Jurkat, Clone E6-1 (cell line): ENCODE measurements at regions not wholly inside any gene's neighbourhood (a gene's known extent, or its start where the extent isn't known, plus 50 kb on each side); places are given as distances from the start of the nearest gene placed in this dataset.

Source experiments
- DNase-seq: peaks from one replicate; pipeline ENCODE4 v3.0.0-alpha.2; 2011; ENCODE audit warnings: low read depth, low spot score
- H3K4me3 ChIP-seq: 2 replicates; pipeline ENCODE4 v1.5.1; 2011; ENCODE audit warnings: mild to moderate bottlenecking, low read length, control low read depth, moderate library complexity

DNA sequence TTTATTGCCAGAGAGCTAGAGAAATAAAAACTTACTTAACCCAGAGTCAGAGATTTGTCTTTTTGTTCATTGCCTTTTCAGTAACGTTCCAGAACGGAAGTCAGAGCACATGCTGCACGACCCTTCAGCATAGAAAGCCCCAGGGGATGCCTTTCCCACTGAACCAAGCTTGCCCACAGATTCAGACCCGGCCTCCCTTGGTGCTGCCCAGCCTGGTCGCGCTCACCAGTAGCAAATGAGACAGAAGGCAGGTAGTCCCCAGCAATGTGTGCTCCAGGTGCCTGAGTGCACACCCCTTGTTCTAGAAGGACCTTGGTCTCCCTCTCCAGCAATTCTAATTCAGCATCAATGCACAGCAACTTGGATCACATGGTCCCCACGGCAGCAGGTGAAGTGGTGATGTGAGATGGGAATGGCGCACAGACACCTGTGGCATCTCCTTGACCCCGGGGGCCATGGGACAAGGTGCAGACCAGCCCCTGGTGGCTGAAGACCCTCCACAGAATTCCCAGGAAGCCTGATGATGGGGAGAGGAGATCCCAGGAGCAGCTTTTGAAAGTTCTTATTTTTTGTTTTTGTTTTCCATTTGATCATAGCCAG lies 91.8 kb upstream of the IQSEC1 start:
- no peak for DNase-seq
- H3K4me3 ChIP-seq, result no peak overlapping the region

DNA sequence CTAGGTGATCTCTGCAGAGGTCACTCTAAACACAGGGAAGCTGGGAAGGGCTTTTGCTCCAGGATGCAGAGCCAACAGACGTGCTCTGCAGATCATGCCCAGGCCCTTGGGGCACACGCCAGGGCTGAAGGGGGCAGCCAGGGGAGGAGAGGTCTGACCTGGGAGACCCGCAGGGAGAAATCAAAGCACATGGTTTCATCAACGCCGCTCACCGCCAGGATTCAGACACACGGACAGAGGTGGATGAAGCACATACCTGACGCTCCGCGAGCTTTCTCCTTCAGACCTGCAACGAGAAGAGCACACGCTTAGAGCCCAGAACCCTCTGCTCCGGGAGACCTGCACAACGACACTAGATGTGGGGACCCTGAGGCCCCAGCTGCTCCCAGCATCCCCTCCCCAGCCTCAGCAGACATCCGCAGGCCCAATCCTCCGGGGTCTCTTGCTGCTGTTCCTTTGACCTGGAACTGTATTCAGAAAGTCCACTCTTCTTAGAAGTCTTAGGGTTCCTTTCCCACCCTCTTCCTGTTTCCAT lies 90.7 kb upstream of the IQSEC1 start:
- no peak for DNase-seq
- no peak overlapping the region for H3K4me3 ChIP-seq

DNA sequence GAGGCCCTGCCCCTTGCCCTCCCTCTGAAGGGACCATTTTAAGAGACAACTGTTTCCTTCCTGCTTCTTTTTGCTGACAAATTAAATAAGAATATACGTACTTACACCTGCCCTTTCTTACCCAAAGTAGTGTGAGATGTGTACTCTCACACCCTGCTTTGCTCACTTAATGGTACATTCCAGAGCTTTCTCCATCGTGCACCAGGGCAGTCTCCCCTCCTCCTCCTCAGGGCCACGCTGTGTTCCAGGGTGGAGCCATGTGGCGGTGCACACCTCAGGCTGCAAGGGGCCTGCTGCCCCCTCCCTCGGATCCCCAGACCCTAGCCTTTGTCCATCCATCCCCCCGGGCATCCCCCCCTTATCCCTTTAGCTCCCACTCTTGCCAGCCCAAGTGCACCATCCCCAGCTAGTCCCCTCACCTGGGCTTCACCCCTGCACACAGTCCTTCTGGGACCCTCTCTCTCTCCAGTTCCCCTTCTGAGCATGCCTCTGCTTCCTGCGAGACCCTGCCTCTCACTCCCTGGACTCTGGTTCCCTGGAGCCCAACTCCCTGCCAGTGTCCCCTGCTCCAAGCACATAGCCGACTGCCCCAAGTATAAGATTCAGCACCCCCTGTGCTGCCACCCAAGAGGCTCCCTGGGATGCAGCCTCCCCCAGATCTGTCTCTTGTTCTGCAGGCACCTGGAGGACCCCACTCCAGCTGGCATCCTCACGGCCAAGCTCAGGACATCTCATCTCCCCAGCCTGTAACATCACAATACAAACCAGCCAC lies 89.5 kb upstream of the IQSEC1 start:
- no peak overlapping the region for H3K4me3 ChIP-seq
- DNase-seq, result no peak

DNA sequence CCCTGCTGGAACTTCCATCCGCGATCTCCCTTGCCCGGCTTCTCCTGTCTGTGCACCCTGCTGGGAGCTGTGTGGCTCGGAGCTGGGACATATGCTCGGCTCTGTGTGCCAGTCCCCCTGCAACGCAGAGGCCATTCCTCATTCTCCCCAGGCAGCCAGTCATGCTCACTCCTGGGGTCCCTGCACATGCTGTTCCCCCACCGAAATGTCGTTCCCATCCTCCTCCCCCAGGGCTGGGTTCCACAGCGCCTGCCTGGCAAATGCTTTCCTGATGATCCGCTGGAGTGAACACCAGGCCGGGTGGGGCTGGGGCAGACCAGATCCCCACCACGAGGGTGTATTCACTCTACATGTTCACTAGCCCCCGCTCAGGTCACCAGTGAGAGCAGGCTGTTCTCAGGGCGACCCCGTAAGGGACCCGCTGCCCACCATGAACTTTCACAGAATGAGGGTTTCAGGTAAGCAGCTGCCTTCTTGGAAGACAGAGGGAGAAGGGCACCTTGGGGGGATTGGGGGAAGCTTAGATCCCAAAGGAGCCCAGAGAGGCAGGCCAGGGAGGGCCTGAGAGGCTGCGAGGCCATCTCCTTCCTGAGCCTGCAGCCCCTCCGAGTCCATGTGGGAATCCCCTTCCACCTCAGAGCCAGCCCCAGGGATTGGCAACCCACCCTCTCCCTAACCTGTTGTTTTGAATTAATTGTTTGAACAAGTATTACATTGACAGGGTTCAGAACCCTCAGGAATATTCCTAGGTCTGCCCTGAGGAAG lies 88.7 kb upstream of the IQSEC1 start:
- no peak for DNase-seq
- H3K4me3 ChIP-seq, result no peak overlapping the region

DNA sequence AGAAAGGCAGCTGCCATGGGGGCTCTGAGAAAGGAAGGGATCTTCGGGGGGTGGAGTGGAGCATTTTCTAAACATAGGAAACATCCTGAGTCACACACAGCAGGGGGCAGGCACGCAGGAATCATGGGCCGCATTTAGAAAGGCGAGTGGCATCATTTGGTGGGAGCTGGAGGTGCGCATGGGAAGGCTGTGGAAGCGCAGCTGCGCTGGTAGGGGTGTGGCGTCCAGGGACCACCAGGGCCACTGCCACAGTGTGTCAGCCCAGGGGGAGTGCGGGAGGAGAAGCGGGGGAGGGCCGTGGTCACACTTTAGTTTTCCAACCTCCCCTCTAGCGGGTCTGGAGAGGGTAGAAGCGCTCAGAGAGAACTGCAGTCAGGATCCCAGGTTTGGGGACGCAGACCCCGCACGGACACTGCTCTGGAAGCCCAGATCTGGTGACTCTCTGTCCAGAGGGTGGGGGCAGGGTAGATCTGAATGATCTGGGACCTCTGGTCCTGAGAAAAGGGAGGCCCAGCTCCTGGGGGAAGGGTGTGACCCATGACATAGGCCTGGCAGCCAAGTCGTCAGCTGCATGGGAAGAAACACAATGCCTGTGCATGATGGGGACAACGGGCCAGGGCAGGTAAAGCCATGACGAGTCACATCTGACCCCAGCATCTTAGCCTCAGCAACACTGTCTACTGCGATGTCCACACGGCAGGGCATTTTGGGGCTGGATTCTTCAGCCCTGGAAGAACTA lies 88.0 kb upstream of the IQSEC1 start:
- no peak for DNase-seq
- no peak overlapping the region for H3K4me3 ChIP-seq

DNA sequence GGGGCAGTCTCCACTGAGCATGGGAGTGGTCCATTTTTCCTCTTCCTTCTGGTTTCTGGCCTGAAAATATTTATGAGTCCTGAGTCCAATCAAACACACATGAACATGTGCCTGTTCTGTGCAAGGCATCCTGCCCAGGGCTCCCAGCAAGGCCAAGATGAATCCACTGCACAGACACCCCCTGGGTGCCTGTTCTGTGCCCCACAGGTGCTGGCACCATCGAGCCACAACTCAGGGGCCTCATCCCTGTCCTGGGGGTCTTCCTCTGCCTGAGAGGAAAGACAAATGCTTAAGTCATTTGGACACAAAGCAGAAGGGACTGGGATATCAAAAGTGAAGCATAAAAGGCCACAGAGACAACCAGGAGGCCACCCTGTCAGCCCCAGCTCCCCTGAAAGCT lies 87.4 kb upstream of the IQSEC1 start:
- no peak for DNase-seq

DNA sequence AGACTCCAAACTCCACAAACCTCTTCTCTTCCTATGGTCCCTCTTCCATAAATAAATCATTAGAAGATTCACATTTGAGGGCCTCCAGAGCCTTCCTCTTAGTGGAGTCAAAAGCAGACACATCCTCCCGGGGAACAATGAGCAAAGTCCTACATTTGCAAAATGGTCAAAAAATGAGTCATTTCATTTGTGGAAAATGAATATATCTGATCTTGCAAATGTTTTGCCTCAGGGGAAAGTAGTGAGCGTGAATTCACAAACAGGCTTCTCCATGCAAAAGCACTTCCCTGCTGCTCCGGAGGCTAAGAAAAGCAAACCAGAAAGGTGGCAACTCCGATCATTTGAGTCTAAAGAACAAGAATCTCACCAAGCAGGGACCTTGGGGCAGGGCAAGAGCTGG lies 86.7 kb upstream of the IQSEC1 start:
- no peak overlapping the region for H3K4me3 ChIP-seq
- no peak for DNase-seq

More for the DNA sequence above, 87.4 kb upstream of the IQSEC1 start:
- no peak overlapping the region for H3K4me3 ChIP-seq

DNA sequence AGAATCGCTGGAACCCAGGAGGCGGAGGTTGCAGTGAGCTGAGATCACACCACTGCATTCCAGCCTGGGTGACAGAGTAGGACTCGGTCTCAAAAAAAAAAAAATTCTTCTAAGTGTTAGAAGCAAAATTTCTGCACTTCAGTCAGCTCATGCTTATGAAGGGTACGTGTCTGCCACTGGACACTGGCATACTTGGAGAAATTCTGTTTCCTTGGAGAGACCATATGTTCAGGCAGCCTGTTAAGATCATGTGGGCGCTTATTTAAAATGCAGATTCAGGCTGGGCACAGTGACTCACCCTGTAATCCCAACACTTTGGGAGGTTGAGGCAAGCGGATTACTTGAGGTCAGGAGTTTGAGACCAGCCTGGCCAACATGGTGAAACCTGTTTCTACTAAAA lies 85.6 kb upstream of the IQSEC1 start:
- DNase-seq, result no peak
- H3K4me3 ChIP-seq, result no peak overlapping the region

DNA sequence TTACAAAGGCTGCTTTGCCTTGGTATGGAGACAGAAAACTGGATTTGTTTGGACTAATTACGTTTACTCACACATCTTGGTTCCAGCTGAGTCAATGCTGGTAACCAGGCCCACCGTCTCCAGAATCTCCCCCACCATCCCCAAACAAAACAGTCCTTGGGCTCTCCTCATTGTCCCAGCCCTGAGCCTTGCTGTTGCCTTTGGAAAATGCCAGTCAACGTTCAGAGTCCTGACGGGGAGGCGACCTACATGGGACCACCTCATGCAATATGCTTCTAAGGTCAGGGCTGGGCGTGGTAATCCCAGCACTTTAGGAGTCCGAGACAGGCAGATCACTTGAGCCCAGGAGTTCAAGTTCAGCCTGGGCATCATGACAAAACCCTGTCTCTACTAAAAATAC lies 85.2 kb upstream of the IQSEC1 start:
- no peak for DNase-seq
- H3K4me3 ChIP-seq, result no peak overlapping the region

DNA sequence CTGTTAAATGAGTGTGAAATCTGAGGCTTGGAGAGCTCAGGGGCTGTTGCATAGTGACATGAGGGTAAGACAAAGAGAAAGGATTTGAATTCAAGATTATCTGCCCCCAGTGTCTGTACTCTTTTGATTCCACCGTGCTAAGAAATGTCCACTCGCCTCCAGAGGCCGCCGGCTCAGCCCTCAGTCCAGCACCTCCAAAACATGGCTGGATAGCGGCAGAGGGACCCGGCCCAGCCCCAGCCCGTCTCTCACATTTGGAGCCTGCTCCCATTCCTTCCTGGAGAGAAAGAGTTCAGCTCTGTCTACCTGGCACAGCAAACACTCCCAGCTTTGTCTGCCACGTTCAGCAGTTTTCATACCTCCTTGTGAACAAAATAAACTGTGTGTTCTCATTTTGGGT lies 84.8 kb upstream of the IQSEC1 start:
- H3K4me3 ChIP-seq, result no peak overlapping the region
- no peak for DNase-seq

DNA sequence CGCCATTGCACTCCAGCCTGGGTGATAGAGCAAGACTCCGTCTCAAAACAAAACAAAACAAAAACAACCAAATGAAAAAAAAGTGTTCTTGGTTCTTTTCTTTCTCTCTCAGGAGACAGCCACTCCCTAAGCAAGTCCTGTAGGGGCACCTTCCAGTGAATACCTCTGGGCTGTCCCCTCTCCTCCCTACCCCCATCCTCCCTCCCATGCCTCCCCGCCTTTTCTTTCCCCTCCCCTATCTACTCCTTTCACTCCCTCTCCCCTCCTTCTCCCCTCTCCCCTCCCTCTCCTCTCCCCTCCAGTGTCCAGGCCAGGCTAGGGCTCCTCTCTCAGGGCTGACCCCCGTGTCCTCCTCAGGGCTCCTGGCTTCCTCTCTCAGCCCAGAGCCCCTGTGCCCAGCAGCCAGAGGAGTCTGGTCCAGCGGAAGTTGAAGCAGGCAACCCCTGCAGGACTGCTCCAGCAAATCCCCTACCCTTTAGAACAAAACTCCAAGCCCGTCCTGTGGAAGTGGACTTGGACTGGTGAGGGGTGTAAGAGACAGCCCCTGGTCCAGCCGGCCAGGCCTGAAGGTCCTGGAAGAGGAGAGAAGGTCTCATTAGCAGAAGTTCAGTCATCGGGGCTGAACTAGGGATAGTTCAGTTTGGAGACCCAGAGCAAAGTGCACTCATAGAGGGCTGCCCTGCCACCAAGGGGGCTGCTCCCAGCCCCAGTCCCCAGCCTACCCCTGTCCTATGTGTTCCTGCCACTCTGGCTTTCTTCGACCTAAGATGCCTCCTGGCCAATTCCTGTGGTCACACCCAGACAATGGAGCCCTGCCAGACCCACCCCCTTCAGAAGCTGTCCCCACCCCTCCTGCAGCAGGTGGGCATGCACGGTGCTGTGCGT lies 79.8 kb upstream of the IQSEC1 start:
- H3K4me3 ChIP-seq, result no peak overlapping the region
- no peak for DNase-seq

DNA sequence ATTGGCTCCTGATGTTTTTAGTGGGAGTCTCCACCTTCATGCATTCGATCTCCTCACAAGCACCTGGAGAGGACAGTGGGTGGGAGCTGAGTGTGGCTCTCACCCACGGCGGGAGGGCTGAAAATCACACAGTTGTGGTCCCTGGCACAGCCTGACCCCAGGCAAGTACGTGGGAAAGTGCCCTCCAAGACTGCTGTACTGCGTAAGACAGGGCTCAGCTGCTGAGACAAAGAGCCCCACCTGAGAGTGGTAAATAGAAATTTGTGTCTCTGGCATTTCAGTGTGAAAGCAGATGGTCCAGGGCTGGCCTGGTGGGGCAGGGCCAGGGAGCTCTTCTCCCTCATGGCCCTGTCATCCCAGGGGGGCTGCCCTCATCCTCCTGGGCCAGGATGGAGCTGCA lies 77.4 kb upstream of the IQSEC1 start:
- no peak overlapping the region for H3K4me3 ChIP-seq
- no peak for DNase-seq

DNA sequence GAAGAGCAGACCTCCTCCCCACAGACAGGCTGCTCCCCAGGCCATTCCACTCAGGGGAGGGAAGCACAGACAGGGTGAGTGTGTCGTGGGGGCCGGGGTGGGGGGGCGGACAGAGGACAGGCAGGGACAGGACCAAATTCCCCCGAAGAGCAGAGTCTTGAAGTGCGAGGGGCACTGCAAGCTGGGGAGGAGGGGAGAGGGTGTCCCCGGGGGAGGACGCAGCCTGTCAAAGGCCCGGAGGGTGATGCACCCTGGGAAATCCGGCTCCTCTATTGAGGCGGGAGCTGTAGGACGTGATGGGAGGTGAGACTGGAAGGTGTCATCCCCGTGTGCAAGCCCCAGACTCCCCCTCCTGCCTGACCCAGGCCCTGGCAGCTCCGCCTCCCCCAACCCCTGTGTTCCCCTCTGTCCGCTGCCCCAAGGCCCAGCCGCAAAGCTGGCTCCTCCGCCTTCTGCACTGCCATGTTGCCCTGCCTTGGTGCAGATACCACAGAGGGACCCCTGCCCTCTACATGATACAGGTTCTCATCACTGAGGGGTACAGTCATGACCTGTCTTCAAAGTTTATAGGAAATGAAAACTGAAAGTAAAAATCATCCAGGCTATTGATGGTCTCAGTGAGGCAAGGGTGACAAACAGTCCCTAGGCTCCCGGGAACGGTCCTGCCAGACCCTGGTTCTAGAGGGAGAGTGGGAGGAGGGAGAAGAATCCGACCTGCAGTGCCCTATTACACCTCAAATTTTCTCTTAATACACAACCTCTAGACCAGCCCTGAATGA lies 76.3 kb upstream of the IQSEC1 start:
- DNase-seq, result no peak
- no peak overlapping the region for H3K4me3 ChIP-seq

DNA sequence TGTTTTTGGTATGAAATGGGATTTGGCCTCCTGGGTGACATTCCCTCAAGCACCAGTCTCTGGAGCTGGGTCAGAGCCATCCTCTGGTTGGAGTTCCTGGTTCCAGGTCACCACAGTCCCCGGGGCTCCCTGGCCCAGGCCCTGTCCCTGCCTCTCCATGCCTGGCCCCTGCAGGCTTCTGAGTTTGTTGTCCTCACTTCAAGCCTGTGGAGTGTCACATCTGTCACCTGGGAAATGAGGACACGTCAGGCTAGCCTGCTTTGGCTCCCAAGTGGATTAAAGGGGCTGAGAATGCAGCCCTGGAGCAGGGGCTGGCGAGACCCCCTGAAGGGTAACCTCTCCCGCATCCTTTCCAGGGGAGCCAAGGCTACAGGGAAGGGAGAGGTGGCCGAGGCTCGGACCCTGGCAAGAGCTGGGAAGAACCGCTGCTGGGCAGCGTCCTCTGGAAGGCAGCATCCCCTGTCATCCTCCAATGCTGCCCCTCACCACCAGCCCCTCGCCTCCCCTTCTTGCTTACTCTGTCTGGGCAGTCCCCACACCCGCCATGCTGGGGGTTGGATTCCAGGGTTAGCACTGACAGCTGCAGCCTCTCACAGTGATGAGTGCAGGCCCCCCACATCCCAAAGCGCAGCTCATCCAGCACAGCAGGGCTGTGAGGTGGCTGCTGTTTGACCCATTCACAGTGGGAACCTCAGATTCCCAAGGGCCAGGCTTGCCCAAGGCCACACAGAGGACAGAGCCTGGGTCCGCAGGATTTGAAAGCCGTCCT lies 75.5 kb upstream of the IQSEC1 start:
- no peak for DNase-seq
- H3K4me3 ChIP-seq, result no peak overlapping the region

DNA sequence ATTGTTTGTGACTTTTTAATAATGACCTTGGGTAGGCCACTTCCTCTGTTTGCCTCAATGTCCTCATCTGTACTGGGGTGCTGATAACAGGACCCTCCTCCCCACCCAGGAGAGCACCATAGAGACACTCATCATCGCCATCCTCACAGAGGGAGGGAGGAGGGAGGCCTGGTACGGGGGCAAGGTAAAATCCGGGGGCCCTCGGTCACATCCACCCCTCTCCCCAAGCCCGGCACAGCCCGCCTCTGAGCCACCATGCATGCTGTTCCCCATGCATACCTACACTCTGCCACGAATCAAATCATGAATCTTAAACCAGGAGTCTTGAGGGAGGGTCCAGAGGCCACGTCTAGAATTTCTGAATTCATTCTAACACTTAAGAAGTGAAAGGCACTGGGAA lies 74.9 kb upstream of the IQSEC1 start:
- no peak overlapping the region for H3K4me3 ChIP-seq

DNA sequence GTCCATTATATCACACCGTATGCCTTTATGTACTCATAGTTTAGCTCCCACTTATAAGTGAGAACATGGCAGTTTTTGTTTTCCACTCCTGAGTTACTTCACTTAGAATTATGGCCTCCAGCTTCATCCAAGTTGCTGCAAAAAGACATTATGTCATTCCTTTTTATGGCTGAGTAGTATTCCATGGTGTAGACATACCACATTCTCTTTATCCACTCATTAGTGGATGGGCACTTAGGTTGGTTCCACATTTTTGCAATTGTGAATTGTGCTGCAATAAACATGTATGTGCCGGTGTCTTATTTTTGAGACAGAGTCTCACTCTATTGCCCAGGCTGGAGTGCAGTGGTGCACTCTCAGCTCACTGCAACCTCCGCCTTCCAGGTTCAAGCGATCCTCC lies 74.1 kb upstream of the IQSEC1 start:
- no peak overlapping the region for H3K4me3 ChIP-seq
- DNase-seq, result no peak

More for the DNA sequence above, 74.9 kb upstream of the IQSEC1 start:
- no peak for DNase-seq

DNA sequence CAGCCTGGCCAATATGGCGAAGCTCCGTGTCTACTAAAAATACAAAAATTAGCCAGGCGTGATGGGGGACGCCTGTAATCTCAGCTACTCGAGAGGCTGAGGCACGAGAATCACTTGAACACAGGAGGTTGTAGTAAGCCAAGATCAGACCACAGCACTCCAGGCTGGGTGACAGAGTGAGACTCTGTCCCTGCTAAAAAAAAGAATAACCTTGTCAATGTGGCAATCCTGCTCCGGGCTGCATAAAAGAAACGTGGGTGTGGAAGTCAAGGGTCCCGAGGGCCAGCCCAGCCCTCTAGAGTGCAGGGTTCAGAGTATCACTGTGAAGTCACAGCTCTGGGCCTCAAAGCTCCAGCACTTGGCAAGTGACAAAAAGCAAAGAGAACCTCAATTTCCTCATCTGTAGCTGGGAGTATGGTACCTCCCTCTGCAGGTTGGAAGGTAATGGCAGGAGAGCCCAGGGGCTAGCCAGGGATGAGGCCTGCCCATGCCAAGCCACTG lies 73.5 kb upstream of the IQSEC1 start:
- no peak overlapping the region for H3K4me3 ChIP-seq
- DNase-seq, result no peak
